ENCODE measurements at regions not wholly inside any gene's neighbourhood (a gene's known extent, or its start where the extent isn't known, plus 50 kb on each side); places are given as distances from the start of the nearest gene placed in this dataset.

DNA sequence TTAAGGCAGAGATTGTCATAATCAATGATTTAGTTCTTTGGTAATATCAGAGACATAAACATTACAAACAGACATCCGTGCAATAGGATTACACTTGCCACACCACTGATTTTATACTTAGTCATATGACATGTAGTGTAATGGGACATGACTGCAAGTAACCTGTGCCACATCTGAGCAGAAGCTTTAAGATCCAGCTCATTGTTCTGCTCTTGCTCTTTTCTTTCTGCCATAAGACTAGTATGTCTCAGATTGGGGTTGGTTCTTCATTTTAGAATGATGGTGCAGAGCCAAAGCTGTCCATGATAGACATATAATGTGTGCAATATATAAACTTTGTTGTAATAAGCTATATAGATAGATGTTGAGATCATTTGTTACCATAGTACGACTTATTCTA, 119.7 kb upstream of the SEMA3A start:
- peak overlapping the region in 1 of 12 donors; percentile 51 for H3K27ac ChIP-seq
- DNase-seq (no peak), ATAC-seq (no peak)
- H3K4me3 ChIP-seq: peak overlapping the region in 1 of 12 donors; percentile 11
- H3K4me1 ChIP-seq: no peaks in the 10 kb centered on the region
- intact Hi-C loops (cut with DNase I): no loop called here
- no peaks in the 10 kb centered on the region for H3K27me3 ChIP-seq
- 86 to 90% (median 88%) methylated on average over 2 of the region's 2 CpGs for WGBS, 4 donors
- no peak for TF ChIP-seq POLR2A (IDR thresholded peaks at IDR 0.05)
- TF ChIP-seq, protein P1, sequence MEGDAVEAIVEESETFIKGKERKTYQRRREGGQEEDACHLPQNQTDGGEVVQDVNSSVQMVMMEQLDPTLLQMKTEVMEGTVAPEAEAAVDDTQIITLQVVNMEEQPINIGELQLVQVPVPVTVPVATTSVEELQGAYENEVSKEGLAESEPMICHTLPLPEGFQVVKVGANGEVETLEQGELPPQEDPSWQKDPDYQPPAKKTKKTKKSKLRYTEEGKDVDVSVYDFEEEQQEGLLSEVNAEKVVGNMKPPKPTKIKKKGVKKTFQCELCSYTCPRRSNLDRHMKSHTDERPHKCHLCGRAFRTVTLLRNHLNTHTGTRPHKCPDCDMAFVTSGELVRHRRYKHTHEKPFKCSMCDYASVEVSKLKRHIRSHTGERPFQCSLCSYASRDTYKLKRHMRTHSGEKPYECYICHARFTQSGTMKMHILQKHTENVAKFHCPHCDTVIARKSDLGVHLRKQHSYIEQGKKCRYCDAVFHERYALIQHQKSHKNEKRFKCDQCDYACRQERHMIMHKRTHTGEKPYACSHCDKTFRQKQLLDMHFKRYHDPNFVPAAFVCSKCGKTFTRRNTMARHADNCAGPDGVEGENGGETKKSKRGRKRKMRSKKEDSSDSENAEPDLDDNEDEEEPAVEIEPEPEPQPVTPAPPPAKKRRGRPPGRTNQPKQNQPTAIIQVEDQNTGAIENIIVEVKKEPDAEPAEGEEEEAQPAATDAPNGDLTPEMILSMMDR (IDR thresholded peaks at IDR 0.05): no peak
- no peaks in the 10 kb centered on the region for H3K36me3 ChIP-seq
- no peaks in the 10 kb centered on the region for H3K9me3 ChIP-seq

DNA sequence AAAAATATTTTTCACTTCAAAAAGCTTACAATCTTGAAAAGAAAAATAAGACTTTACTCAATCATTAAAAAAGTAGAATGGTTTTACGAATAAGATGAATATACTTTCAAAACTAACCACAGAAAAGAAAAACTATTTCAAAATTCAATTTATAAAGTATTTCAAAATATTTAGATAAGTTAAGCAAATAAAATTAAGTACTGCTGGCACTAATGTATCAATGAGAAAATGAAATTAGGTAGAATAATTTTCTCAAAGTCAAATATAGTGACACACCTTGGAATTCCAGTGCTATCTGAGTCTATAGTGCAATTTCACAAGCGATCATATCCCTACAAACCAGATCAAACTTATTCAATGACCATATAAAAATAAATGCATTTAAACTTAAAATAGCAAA, 109.8 kb upstream of the SEMA3A start:
- no peak overlapping the region for H3K4me3 ChIP-seq
- no peaks in the 10 kb centered on the region for H3K4me1 ChIP-seq
- H3K27me3 ChIP-seq: no peaks in the 10 kb centered on the region
- WGBS, 4 donors: 94 to 97% (median 94%) methylated on average over 2 of the region's 2 CpGs
- no peaks in the 10 kb centered on the region for H3K36me3 ChIP-seq
- intact Hi-C loops (cut with DNase I): no loop called here
- no peak for ATAC-seq
- no peaks in the 10 kb centered on the region for H3K9me3 ChIP-seq
- no peak for TF ChIP-seq POLR2A (IDR thresholded peaks at IDR 0.05)
- TF ChIP-seq, protein P1 (IDR thresholded peaks at IDR 0.05): no peak
- no peak for DNase-seq
- no peak overlapping the region for H3K27ac ChIP-seq

- intact Hi-C loops (cut with DNase I): no loop called here
- H3K27me3 ChIP-seq: no peaks in the 10 kb centered on the region
- H3K9me3 ChIP-seq: no peaks in the 10 kb centered on the region
- ATAC-seq (no peak), DNase-seq (no peak)
- H3K36me3 ChIP-seq: no peaks in the 10 kb centered on the region
- H3K27ac ChIP-seq: no peak overlapping the region
- TF ChIP-seq, protein P1 (IDR thresholded peaks at IDR 0.05): no peak
- no peak for TF ChIP-seq POLR2A (IDR thresholded peaks at IDR 0.05)
- WGBS, 4 donors: 89 to 93% (median 92%) methylated on average over 3 of the region's 3 CpGs
- no peaks in the 10 kb centered on the region for H3K4me1 ChIP-seq
- H3K4me3 ChIP-seq: no peak overlapping the region
These were observed 108.4 kb upstream of the SEMA3A start for GRCh38 chr7:84302949-84303348.

DNA sequence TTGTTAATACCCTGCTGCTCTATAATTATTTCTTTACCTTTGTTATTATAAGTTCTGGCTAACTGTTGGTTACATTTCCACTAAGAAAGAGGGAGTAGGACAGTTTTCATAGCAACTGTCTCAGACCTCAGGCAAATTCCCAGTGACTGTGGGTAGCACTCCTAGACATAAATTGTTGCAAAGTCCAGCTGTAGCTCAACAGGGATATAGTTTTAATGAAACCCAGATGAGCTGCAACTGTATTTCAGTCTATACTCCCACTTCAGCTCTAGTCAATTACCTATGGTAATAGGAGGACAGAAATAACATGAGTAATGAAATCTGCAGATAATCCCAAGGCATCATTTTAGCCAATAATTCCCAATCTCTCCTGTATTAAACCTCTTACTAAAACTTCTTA, 103.0 kb upstream of the SEMA3A start:
- Histone ChIP-seq H3K27ac (no peak overlapping the region), H3K27me3 (no peaks in the 10 kb centered on the region), H3K36me3 (no peaks in the 10 kb centered on the region), H3K9me3 (no peaks in the 10 kb centered on the region), H3K4me1 (no peaks in the 10 kb centered on the region), H3K4me3 (no peak overlapping the region)
- intact Hi-C loops (cut with DNase I): no loop called here
- no peak for DNase-seq
- TF ChIP-seq POLR2A (IDR thresholded peaks at IDR 0.05): no peak
- TF ChIP-seq, protein P1 (IDR thresholded peaks at IDR 0.05): no peak
- ATAC-seq: no peak
